H9 (cell line): ENCODE measurements at regions not wholly inside any gene's neighbourhood (a gene's known extent, or its start where the extent isn't known, plus 50 kb on each side); places are given as distances from the start of the nearest gene placed in this dataset.

Experiments used
- DNase-seq: peaks from one replicate; pipeline ENCODE4 v3.0.0-alpha.2; 2017
- H2AFZ ChIP-seq: one replicate; pipeline ENCODE4 v1.6.1; 2013; ENCODE audit warnings: mild to moderate bottlenecking, low read length, control low read depth, moderate library complexity
- H2AK5ac ChIP-seq: 2 replicates; pipeline ENCODE4 v1.6.1; 2013; ENCODE audit warnings: low read length, control low read depth, mixed read lengths; ENCODE audit not compliant: insufficient read length
- H2BK120ac ChIP-seq: one replicate; pipeline ENCODE4 v1.6.1; 2013; ENCODE audit warnings: low read depth, mild to moderate bottlenecking, low read length, control low read depth, inconsistent platforms; ENCODE audit not compliant: poor library complexity, severe bottlenecking
- H2BK12ac ChIP-seq: 2 replicates; pipeline ENCODE4 v1.6.1; 2013; ENCODE audit warnings: low read length, control low read depth, mixed read lengths, low read depth; ENCODE audit not compliant: insufficient read length
- H2BK15ac ChIP-seq: 2 replicates; pipeline ENCODE4 v1.6.1; 2013; ENCODE audit warnings: low read depth, low read length, control low read depth
- H2BK20ac ChIP-seq: one replicate; pipeline ENCODE4 v1.6.1; 2013; ENCODE audit warnings: low read depth, mild to moderate bottlenecking, low read length, control low read depth, inconsistent platforms; ENCODE audit not compliant: poor library complexity, severe bottlenecking
- H2BK5ac ChIP-seq: 2 replicates; pipeline ENCODE4 v1.6.1; 2013; ENCODE audit warnings: low read length, control low read depth, mixed read lengths; ENCODE audit not compliant: insufficient read length
- H3K14ac ChIP-seq: 2 replicates; pipeline ENCODE4 v1.6.1; 2013; ENCODE audit warnings: low read length, control low read depth; ENCODE audit not compliant: insufficient read depth
- H3K18ac ChIP-seq: 2 replicates; pipeline ENCODE4 v1.6.1; 2013; ENCODE audit warnings: low read depth, mild to moderate bottlenecking, mixed read lengths, low read length, control low read depth; ENCODE audit not compliant: insufficient read length
- H3K23ac ChIP-seq: 2 replicates; pipeline ENCODE4 v1.6.1; 2013; ENCODE audit warnings: low read length, control low read depth, mixed read lengths, low read depth; ENCODE audit not compliant: insufficient read length
- H3K23me2 ChIP-seq: 2 replicates; pipeline ENCODE4 v1.6.1; 2013; ENCODE audit warnings: low read depth, mild to moderate bottlenecking, mixed read lengths, low read length, control low read depth; ENCODE audit not compliant: insufficient read length, poor library complexity, severe bottlenecking
- H3K27ac ChIP-seq: 2 replicates; pipeline ENCODE4 v1.5.1; 2013; ENCODE audit warnings: low read length, control low read depth, mixed read lengths, low read depth; ENCODE audit not compliant: insufficient read length
- H3K27me3 ChIP-seq: 2 replicates; pipeline ENCODE4 v1.6.1; 2013; ENCODE audit warnings: low read length, control low read depth, inconsistent platforms; ENCODE audit not compliant: insufficient read depth
- H3K4ac ChIP-seq: 2 replicates; pipeline ENCODE4 v1.6.1; 2013; ENCODE audit warnings: low read depth, mild to moderate bottlenecking, control low read depth, inconsistent platforms, low read length, moderate library complexity
- H3K4me1 ChIP-seq: 2 replicates; pipeline ENCODE4 v1.6.1; 2013; ENCODE audit warnings: low read length, control low read depth, inconsistent platforms; ENCODE audit not compliant: insufficient read depth
- H3K4me2 ChIP-seq: 2 replicates; pipeline ENCODE4 v1.6.1; 2013; ENCODE audit warnings: low read length, control low read depth, mixed read lengths; ENCODE audit not compliant: insufficient read length, insufficient read depth
- H3K56ac ChIP-seq: 2 replicates; pipeline ENCODE4 v1.6.1; 2013; ENCODE audit warnings: low read depth, mild to moderate bottlenecking, mixed read lengths, low read length, control low read depth; ENCODE audit not compliant: insufficient read length
- H3K79me1 ChIP-seq: 2 replicates; pipeline ENCODE4 v1.6.1; 2013; ENCODE audit warnings: low read depth, mild to moderate bottlenecking, moderate library complexity, low read length, control low read depth, inconsistent platforms; ENCODE audit not compliant: insufficient read depth, poor library complexity, severe bottlenecking
- H3K79me2 ChIP-seq: 2 replicates; pipeline ENCODE4 v1.6.1; 2013; ENCODE audit warnings: low read length, control low read depth, inconsistent platforms; ENCODE audit not compliant: insufficient read depth
- H3K9ac ChIP-seq: 2 replicates; pipeline ENCODE4 v1.6.1; 2013; ENCODE audit warnings: low read length, control low read depth, mixed read lengths; ENCODE audit not compliant: insufficient read length; ENCODE audit errors: extremely low read depth
- H3K9me3 ChIP-seq: one replicate; pipeline ENCODE4 v1.6.1; 2013; ENCODE audit warnings: low read depth, low read length, inconsistent platforms; ENCODE audit not compliant: control insufficient read depth
- H3T11ph ChIP-seq: one replicate; pipeline ENCODE4 v1.6.1; 2013; ENCODE audit warnings: mild to moderate bottlenecking, low read length, control low read depth, inconsistent platforms
- H4K20me1 ChIP-seq: one replicate; pipeline ENCODE4 v1.6.1; 2013; ENCODE audit not compliant: control insufficient read depth, insufficient read length, insufficient read depth
- H4K5ac ChIP-seq: 2 replicates; pipeline ENCODE4 v1.6.1; 2013; ENCODE audit warnings: low read depth, mild to moderate bottlenecking, mixed read lengths, low read length, control low read depth; ENCODE audit not compliant: insufficient read length
- H4K8ac ChIP-seq: replicated peaks from 2 replicates; pipeline ENCODE4 v1.6.1; 2013; ENCODE audit warnings: low read length, control low read depth, mixed read lengths, low read depth; ENCODE audit not compliant: insufficient read length
- H4K91ac ChIP-seq: 2 replicates; pipeline ENCODE4 v1.6.1; 2013; ENCODE audit warnings: low read depth, mild to moderate bottlenecking, moderate library complexity, mixed read lengths, low read length, control low read depth; ENCODE audit not compliant: insufficient read length
- H3K27ac Mint-ChIP-seq, 3 experiments: 2 replicates in 2 of 3; 3 replicates in 1 of 3; pipeline ENCODE4 v1.8.0; 2020 to 2021; ENCODE audit warnings: mixed read lengths in 3 of 3, mild to moderate bottlenecking in 1 of 3, moderate library complexity in 1 of 3
- H3K27me3 Mint-ChIP-seq: 2 replicates; pipeline ENCODE4 v1.8.0; 2021; ENCODE audit warnings: low read depth, mild to moderate bottlenecking, moderate library complexity, mixed read lengths
- H3K36me3 Mint-ChIP-seq, 3 experiments: 2 replicates in 2 of 3; 3 replicates in 1 of 3; pipeline ENCODE4 v1.8.0; 2020 to 2021; ENCODE audit warnings: low read depth in 3 of 3, mixed read lengths in 3 of 3; ENCODE audit not compliant: insufficient read depth in 1 of 3
- H3K4me1 Mint-ChIP-seq, 2 experiments: 2 replicates each; pipeline ENCODE4 v1.8.0; 2020; ENCODE audit warnings: mixed read lengths in 2 of 2
- H3K4me3 Mint-ChIP-seq, 2 experiments: 2 replicates in 1 of 2; 3 replicates in 1 of 2; pipeline ENCODE4 v1.8.0; 2020 to 2021; ENCODE audit warnings: mild to moderate bottlenecking in 2 of 2, mixed read lengths in 2 of 2, moderate library complexity in 1 of 2
- H3K9me3 Mint-ChIP-seq, 2 experiments: 2 replicates in 1 of 2; 3 replicates in 1 of 2; pipeline ENCODE4 v1.8.0; 2020; ENCODE audit warnings: mild to moderate bottlenecking in 2 of 2, mixed read lengths in 2 of 2, moderate library complexity in 1 of 2
- WGBS: extraction: QIAGEN DNeasy Blood & Tissue Kit; methylation state at CpG from one replicate; pipeline ENCODE4 v1.1.7; 2013; ENCODE audit warnings: missing lambda C conversion rate, low lambda C conversion rate, mixed read lengths; ENCODE audit not compliant: insufficient read length; ENCODE audit errors: extremely low coverage; 5-methylcytosine and 5-hydroxymethylcytosine counted together
- TF ChIP-seq, protein P1 (sequence below): fragments of 200-600 bp; sonication (generic); conservative IDR thresholded peaks from 3 replicates; pipeline ENCODE4 v1.8.0; 2021; ENCODE audit warnings: antibody characterized with exemption, mild to moderate bottlenecking

DNA sequence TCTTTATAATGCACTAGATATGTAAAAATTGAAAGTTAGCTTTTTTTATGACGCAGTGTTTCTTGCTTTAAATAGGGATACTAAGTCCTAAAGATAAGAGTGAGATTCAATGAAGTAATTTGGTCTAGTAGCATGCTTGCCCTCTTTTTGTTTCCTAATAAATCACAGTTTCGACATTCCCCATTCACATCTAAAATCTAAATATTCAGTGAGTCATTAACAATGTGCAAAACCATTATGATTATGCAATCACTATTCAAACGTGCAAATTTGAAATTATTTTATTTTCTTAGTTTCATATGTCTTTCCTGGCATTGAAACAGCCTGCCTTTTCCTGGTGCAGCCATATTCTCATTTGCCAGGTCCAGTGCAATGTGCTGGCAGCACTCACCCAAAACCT is 1350.5 kb upstream of the PABPC4L start:
- no peaks in the 10 kb centered on the region for H3K23me2 ChIP-seq
- H3K9me3 ChIP-seq, result no peaks in the 10 kb centered on the region
- no peaks in the 10 kb centered on the region for H3K27me3 ChIP-seq
- no peak overlapping the region for H3K56ac ChIP-seq
- no peak overlapping the region for H2AFZ ChIP-seq
- H3K4me3 Mint-ChIP-seq, result no peak overlapping the region
- no peak overlapping the region for H3K4me2 ChIP-seq
- H4K20me1 ChIP-seq, result no peaks in the 10 kb centered on the region
- no peak overlapping the region for H2BK15ac ChIP-seq
- TF ChIP-seq, protein P1, sequence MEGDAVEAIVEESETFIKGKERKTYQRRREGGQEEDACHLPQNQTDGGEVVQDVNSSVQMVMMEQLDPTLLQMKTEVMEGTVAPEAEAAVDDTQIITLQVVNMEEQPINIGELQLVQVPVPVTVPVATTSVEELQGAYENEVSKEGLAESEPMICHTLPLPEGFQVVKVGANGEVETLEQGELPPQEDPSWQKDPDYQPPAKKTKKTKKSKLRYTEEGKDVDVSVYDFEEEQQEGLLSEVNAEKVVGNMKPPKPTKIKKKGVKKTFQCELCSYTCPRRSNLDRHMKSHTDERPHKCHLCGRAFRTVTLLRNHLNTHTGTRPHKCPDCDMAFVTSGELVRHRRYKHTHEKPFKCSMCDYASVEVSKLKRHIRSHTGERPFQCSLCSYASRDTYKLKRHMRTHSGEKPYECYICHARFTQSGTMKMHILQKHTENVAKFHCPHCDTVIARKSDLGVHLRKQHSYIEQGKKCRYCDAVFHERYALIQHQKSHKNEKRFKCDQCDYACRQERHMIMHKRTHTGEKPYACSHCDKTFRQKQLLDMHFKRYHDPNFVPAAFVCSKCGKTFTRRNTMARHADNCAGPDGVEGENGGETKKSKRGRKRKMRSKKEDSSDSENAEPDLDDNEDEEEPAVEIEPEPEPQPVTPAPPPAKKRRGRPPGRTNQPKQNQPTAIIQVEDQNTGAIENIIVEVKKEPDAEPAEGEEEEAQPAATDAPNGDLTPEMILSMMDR, result no peak
- no peak overlapping the region for H4K5ac ChIP-seq
- no peaks in the 10 kb centered on the region for H3K79me2 ChIP-seq
- H3K9me3 Mint-ChIP-seq, result no peaks in the 10 kb centered on the region
- no peaks in the 10 kb centered on the region for H3K27me3 Mint-ChIP-seq
- no peak overlapping the region for H4K8ac ChIP-seq
- no CpG with 5 or more reads among the region's 3 CpGs for WGBS
- H2BK5ac ChIP-seq, result no peak overlapping the region
- no peak overlapping the region for H2BK120ac ChIP-seq
- H3K4me1 Mint-ChIP-seq, result no peaks in the 10 kb centered on the region
- H2BK20ac ChIP-seq, result no peak overlapping the region
- H3K4me1 ChIP-seq, result no peaks in the 10 kb centered on the region
- DNase-seq, result no peak
- H2AK5ac ChIP-seq, result no peak overlapping the region
- no peak overlapping the region for H3K4ac ChIP-seq
- H3K27ac Mint-ChIP-seq, result no peak overlapping the region
- H3K36me3 Mint-ChIP-seq, result no peaks in the 10 kb centered on the region
- H3T11ph ChIP-seq, result no peak overlapping the region
- no peaks in the 10 kb centered on the region for H3K79me1 ChIP-seq
- H3K18ac ChIP-seq, result no peak overlapping the region
- H3K23ac ChIP-seq, result no peak overlapping the region
- H2BK12ac ChIP-seq, result no peak overlapping the region
- no peak overlapping the region for H3K9ac ChIP-seq
- H4K91ac ChIP-seq, result no peak overlapping the region
- H3K14ac ChIP-seq, result no peak overlapping the region
- no peak overlapping the region for H3K27ac ChIP-seq
